Right lobe of liver (tissue), 4 donors: ENCODE measurements at regions not wholly inside any gene's neighbourhood (a gene's known extent, or its start where the extent isn't known, plus 50 kb on each side); places are given as distances from the start of the nearest gene placed in this dataset.

Experiments
- CTCF ChIP-seq, 4 donors: fragments of 200-600 bp in 3 of 4; fragments of 450-650 bp in 1 of 4; IDR thresholded peaks; one replicate each; pipeline versions ENCODE4 v1.5.1 to v1.8.0; 2016 to 2022; ENCODE audit warnings: antibody characterized with exemption in 4 of 4, mild to moderate bottlenecking in 2 of 4
- POLR2A ChIP-seq: fragments of 450-650 bp; IDR thresholded peaks from one replicate; pipeline ENCODE4 v1.6.1; 2017; ENCODE audit warnings: antibody characterized with exemption, mild to moderate bottlenecking
- donor health status: DM: no; HTN: no; CAD: no.
- donor health status: DM: no; HTN: no; CAD: no.
- donor health status: DM: no; HTN: yes; CAD: no.

GRCh38 chr3:166199491-166199890, 362.3 kb upstream of the BCHE start:
- TF ChIP-seq CTCF (IDR thresholded peaks at IDR 0.05), result no peak
- no peak for TF ChIP-seq POLR2A
